K562 (cell line): ENCODE measurements at regions not wholly inside any gene's neighbourhood (a gene's known extent, or its start where the extent isn't known, plus 50 kb on each side); places are given as distances from the start of the nearest gene placed in this dataset.

ENCODE experiments used
- ATF4 ChIP-seq: fragments of 450-650 bp; formaldehyde crosslinking; IDR thresholded peaks from 2 replicates; pipeline ENCODE4 v1.4.0; 2022; ENCODE audit warnings: mild to moderate bottlenecking, moderate library complexity
- BRD4 ChIP-seq: fragments of 200-600 bp; sonication (generic); IDR thresholded peaks from 2 replicates; pipeline ENCODE4 v1.6.1; 2017; ENCODE audit warnings: inconsistent platforms
- CTCF ChIP-seq, 3 experiments: IDR thresholded peaks in 2 of 3; conservative IDR thresholded peaks in 1 of 3; 2 replicates each; pipeline ENCODE4 v1.5.1; 2011 to 2012; ENCODE audit warnings: low read length in 3 of 3, mild to moderate bottlenecking in 3 of 3, control low read depth in 2 of 3, improper control_type of control experiment in 1 of 3, inconsistent platforms in 1 of 3, low read depth in 1 of 3, mixed read lengths in 1 of 3, moderate library complexity in 1 of 3; ENCODE audit not compliant: insufficient read depth in 2 of 3
- HBP1 ChIP-seq: fragments of 450-650 bp; formaldehyde crosslinking; IDR thresholded peaks from 2 replicates; pipeline ENCODE4 v1.4.0; 2022; ENCODE audit warnings: missing genetic modification characterization
- POLR2B ChIP-seq: fragments of 450-650 bp; IDR thresholded peaks from 2 replicates; pipeline ENCODE4 v1.6.1; 2018; ENCODE audit warnings: low read depth; ENCODE audit not compliant: partially characterized antibody
- POU5F1 ChIP-seq: fragments of 150-350 bp; IDR thresholded peaks from 2 replicates; pipeline ENCODE4 v1.6.1; 2014; ENCODE audit warnings: borderline replicate concordance, low read length, low read depth, mild to moderate bottlenecking; ENCODE audit not compliant: partially characterized antibody
- PTBP1 ChIP-seq: fragments of 200-400 bp; formaldehyde crosslinking; IDR thresholded peaks from 2 replicates; pipeline ENCODE4 v1.6.1; 2017; ENCODE audit warnings: low read depth, low read length
- SAFB ChIP-seq: fragments of 200-400 bp; formaldehyde crosslinking; IDR thresholded peaks from 2 replicates; pipeline ENCODE4 v1.6.1; 2017; ENCODE audit warnings: low read depth, low read length, borderline replicate concordance
- TCFL5 ChIP-seq: fragments of 250-450 bp; sonication (Bioruptor Pico); conservative IDR thresholded peaks from 2 replicates; pipeline ENCODE4 v1.6.1; 2021; ENCODE audit warnings: mild to moderate bottlenecking, moderate library complexity, matching md5 sums
- USF1 ChIP-seq: sonication (generic); formaldehyde crosslinking; IDR thresholded peaks from 2 replicates; pipeline ENCODE4 v1.9.0; 2022; ENCODE audit warnings: mild to moderate bottlenecking, missing genetic modification reagents
- ZNF184 ChIP-seq: sonication (generic); formaldehyde crosslinking; IDR thresholded peaks from 2 replicates; pipeline ENCODE4 v1.5.0; 2020; ENCODE audit warnings: missing genetic modification reagents
- TF ChIP-seq, protein P1 (sequence below): sonication (generic); formaldehyde crosslinking; IDR thresholded peaks from 2 replicates; pipeline ENCODE4 v1.5.0; 2020; ENCODE audit warnings: missing genetic modification reagents
- TF ChIP-seq, protein P2 (sequence below), 2 experiments: fragments of 450-650 bp; formaldehyde crosslinking in 1 of 2; IDR thresholded peaks; 2 replicates each; pipeline versions ENCODE4 v1.4.0 to v1.6.1; 2014 to 2020; ENCODE audit warnings: mild to moderate bottlenecking in 2 of 2, borderline replicate concordance in 1 of 2, low read depth in 1 of 2

DNA sequence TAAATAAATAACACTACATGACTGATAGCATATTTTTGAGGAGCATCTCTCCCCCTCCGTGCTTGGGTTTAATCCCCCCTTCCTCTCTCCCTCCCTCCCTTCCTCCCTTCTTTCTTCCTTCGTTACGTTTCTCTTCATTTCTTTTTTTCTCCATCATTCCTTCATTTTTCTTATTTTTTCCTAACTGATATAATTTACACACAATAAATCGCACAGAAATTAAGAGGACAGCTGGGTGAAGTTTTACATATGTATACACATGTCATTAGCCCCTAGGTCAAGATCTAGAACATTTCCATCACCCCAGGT is 51.4 kb upstream of the EZR start:
- TF ChIP-seq CTCF (IDR thresholded peaks at IDR 0.05 in 2 of 3, conservative IDR thresholded peaks at IDR 0.05 in 1 of 3; ENCODE audit: insufficient read depth in 2 of 3, low read depth in 1 of 3, low read length in 3 of 3): no peak
- no peak for TF ChIP-seq SAFB
- TF ChIP-seq USF1: no peak; the same call in 1 of the 2 replicates
- TF ChIP-seq HBP1 (CRISPR knock-in tag): no peak
- TF ChIP-seq PTBP1: no peak
- TF ChIP-seq, protein P1, sequence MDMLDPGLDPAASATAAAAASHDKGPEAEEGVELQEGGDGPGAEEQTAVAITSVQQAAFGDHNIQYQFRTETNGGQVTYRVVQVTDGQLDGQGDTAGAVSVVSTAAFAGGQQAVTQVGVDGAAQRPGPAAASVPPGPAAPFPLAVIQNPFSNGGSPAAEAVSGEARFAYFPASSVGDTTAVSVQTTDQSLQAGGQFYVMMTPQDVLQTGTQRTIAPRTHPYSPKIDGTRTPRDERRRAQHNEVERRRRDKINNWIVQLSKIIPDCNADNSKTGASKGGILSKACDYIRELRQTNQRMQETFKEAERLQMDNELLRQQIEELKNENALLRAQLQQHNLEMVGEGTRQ (CRISPR knock-in tag): no peak
- TF ChIP-seq ATF4: no peak
- no peak for TF ChIP-seq POU5F1
- TF ChIP-seq, protein P2, sequence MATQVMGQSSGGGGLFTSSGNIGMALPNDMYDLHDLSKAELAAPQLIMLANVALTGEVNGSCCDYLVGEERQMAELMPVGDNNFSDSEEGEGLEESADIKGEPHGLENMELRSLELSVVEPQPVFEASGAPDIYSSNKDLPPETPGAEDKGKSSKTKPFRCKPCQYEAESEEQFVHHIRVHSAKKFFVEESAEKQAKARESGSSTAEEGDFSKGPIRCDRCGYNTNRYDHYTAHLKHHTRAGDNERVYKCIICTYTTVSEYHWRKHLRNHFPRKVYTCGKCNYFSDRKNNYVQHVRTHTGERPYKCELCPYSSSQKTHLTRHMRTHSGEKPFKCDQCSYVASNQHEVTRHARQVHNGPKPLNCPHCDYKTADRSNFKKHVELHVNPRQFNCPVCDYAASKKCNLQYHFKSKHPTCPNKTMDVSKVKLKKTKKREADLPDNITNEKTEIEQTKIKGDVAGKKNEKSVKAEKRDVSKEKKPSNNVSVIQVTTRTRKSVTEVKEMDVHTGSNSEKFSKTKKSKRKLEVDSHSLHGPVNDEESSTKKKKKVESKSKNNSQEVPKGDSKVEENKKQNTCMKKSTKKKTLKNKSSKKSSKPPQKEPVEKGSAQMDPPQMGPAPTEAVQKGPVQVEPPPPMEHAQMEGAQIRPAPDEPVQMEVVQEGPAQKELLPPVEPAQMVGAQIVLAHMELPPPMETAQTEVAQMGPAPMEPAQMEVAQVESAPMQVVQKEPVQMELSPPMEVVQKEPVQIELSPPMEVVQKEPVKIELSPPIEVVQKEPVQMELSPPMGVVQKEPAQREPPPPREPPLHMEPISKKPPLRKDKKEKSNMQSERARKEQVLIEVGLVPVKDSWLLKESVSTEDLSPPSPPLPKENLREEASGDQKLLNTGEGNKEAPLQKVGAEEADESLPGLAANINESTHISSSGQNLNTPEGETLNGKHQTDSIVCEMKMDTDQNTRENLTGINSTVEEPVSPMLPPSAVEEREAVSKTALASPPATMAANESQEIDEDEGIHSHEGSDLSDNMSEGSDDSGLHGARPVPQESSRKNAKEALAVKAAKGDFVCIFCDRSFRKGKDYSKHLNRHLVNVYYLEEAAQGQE (IDR thresholded peaks at IDR 0.05; ENCODE audit: borderline replicate concordance): no peak
- TF ChIP-seq, protein P2 (CRISPR knock-in tag; IDR thresholded peaks at IDR 0.05; ENCODE audit: low read depth): no peak
- no peak for TF ChIP-seq BRD4
- TF ChIP-seq POLR2B: no peak
- TF ChIP-seq ZNF184 (CRISPR knock-in tag): no peak
- TF ChIP-seq TCFL5: no peak
